OCI-LY3 (cell line): ENCODE measurements at regions not wholly inside any gene's neighbourhood (a gene's known extent, or its start where the extent isn't known, plus 50 kb on each side); places are given as distances from the start of the nearest gene placed in this dataset.

Experiments used
- H2AFZ ChIP-seq: fragments of 200-600, 300-600 bp; shearing (Covaris generic); 2 replicates; pipeline ENCODE4 v1.6.0; 2014; ENCODE audit warnings: antibody characterized with exemption, low read depth, low read length
- H3K27ac ChIP-seq: fragments of 200-600, 300-600 bp; sonication (generic); 2 replicates; pipeline ENCODE4 v1.5.1; 2014; ENCODE audit warnings: mild to moderate bottlenecking, low read length, moderate library complexity, mixed read lengths
- H3K27me3 ChIP-seq: fragments of 200-600, 300-600 bp; sonication (generic); 2 replicates; pipeline ENCODE4 v1.6.1; 2014; ENCODE audit warnings: low read depth, low read length, mixed read lengths
- H3K36me3 ChIP-seq: fragments of 200-600, 300-600 bp; sonication (generic); replicated peaks from 2 replicates; pipeline ENCODE3; 2014; ENCODE audit warnings: low read depth, low read length, mixed read lengths
- H3K4me1 ChIP-seq: fragments of 300-600, 200-600 bp; sonication (generic); 2 replicates; pipeline ENCODE4 v1.6.1; 2014; ENCODE audit warnings: low read length, mixed read lengths
- H3K4me2 ChIP-seq: fragments of 200-600, 300-600 bp; sonication (generic); 2 replicates; pipeline ENCODE4 v1.6.1; 2014; ENCODE audit warnings: low read length, mixed read lengths
- H3K4me3 ChIP-seq: fragments of 300-600, 200-600 bp; sonication (generic); 2 replicates; pipeline ENCODE4 v1.5.1; 2014; ENCODE audit warnings: antibody characterized with exemption, mild to moderate bottlenecking, low read length, moderate library complexity
- H3K79me2 ChIP-seq: fragments of 300-600, 200-600 bp; shearing (Covaris generic); 2 replicates; pipeline ENCODE4 v1.6.1; 2014; ENCODE audit warnings: mild to moderate bottlenecking, low read length, mixed read lengths
- H3K9ac ChIP-seq: fragments of 300-600, 200-600 bp; shearing (Covaris generic); 2 replicates; pipeline ENCODE4 v1.6.0; 2014; ENCODE audit warnings: mild to moderate bottlenecking, low read length, moderate library complexity
- H3K9me3 ChIP-seq: fragments of 200-600, 300-600 bp; shearing (Covaris generic); 2 replicates; pipeline ENCODE4 v1.6.1; 2014; ENCODE audit warnings: low read length, mixed read lengths; ENCODE audit not compliant: insufficient read depth
- H4K20me1 ChIP-seq: fragments of 200-600, 300-600 bp; sonication (generic); 2 replicates; pipeline ENCODE4 v1.6.1; 2016; ENCODE audit warnings: low read length, mixed read lengths; ENCODE audit not compliant: insufficient read depth
- CTCF ChIP-seq: fragments of 200-600, 300-600 bp; sonication (generic); IDR thresholded peaks from 2 replicates; pipeline ENCODE4 v1.5.1; 2014; ENCODE audit warnings: antibody characterized with exemption, low read length, low read depth
- EZH2phosphoT487 ChIP-seq: fragments of 200-600 bp; shearing (Covaris generic); IDR thresholded peaks from 2 replicates; pipeline ENCODE4 v1.6.1; 2018; ENCODE audit warnings: antibody characterized with exemption, mixed run types, low read depth

- Histone ChIP-seq H3K9ac (no peak overlapping the region), H3K27me3 (no peaks in the 10 kb centered on the region), H3K4me3 (no peak overlapping the region), H3K36me3 (no peaks in the 10 kb centered on the region), H2AFZ (no peak overlapping the region), H4K20me1 (no peaks in the 10 kb centered on the region), H3K9me3 (no peaks in the 10 kb centered on the region), H3K4me1 (no peaks in the 10 kb centered on the region), H3K4me2 (no peak overlapping the region), H3K79me2 (no peaks in the 10 kb centered on the region), H3K27ac (no peak overlapping the region)
- TF ChIP-seq EZH2phosphoT487 (no peak), CTCF (no peak)
Observed at GRCh38 chr13:82833923-82834322, 1048.4 kb downstream of the SLITRK1 start.

- H4K20me1 ChIP-seq, result no peaks in the 10 kb centered on the region
- TF ChIP-seq CTCF (no peak), EZH2phosphoT487 (no peak)
Observed at GRCh38 chr13:82829040-82829439, 1053.2 kb downstream of the SLITRK1 start.

GRCh38 chr13:82827724-82828123 is 1054.5 kb downstream of the SLITRK1 start:
- Histone ChIP-seq H3K4me3 (no peak overlapping the region), H4K20me1 (no peaks in the 10 kb centered on the region), H3K79me2 (no peaks in the 10 kb centered on the region), H3K9ac (no peak overlapping the region), H3K27me3 (no peaks in the 10 kb centered on the region), H3K27ac (no peak overlapping the region), H2AFZ (no peak overlapping the region), H3K4me1 (no peaks in the 10 kb centered on the region), H3K36me3 (no peaks in the 10 kb centered on the region), H3K4me2 (no peak overlapping the region), H3K9me3 (no peaks in the 10 kb centered on the region)
- TF ChIP-seq CTCF (no peak), EZH2phosphoT487 (no peak)

More at GRCh38 chr13:82829040-82829439, 1053.2 kb downstream of the SLITRK1 start:
- no peaks in the 10 kb centered on the region for H3K79me2 ChIP-seq
- no peaks in the 10 kb centered on the region for H3K9me3 ChIP-seq
- H3K4me3 ChIP-seq, result no peak overlapping the region
- no peak overlapping the region for H3K9ac ChIP-seq
- no peaks in the 10 kb centered on the region for H3K4me1 ChIP-seq
- no peak overlapping the region for H3K27ac ChIP-seq
- H2AFZ ChIP-seq, result no peak overlapping the region
- H3K4me2 ChIP-seq, result no peak overlapping the region
- H3K27me3 ChIP-seq, result no peaks in the 10 kb centered on the region
- H3K36me3 ChIP-seq, result no peaks in the 10 kb centered on the region

- Histone ChIP-seq H2AFZ (no peak overlapping the region), H3K4me3 (no peak overlapping the region), H3K27ac (no peak overlapping the region), H3K4me1 (no peaks in the 10 kb centered on the region), H3K4me2 (no peak overlapping the region), H3K27me3 (no peaks in the 10 kb centered on the region), H3K79me2 (no peaks in the 10 kb centered on the region), H4K20me1 (no peaks in the 10 kb centered on the region), H3K9me3 (no peaks in the 10 kb centered on the region), H3K9ac (no peak overlapping the region), H3K36me3 (no peaks in the 10 kb centered on the region)
- TF ChIP-seq EZH2phosphoT487, result no peak
Observed at GRCh38 chr13:82822935-82823334, 1059.3 kb downstream of the SLITRK1 start.

- Histone ChIP-seq H3K4me3 (no peak overlapping the region), H3K27ac (no peak overlapping the region), H3K9ac (no peak overlapping the region), H4K20me1 (no peaks in the 10 kb centered on the region), H3K9me3 (no peaks in the 10 kb centered on the region), H3K27me3 (no peaks in the 10 kb centered on the region), H3K36me3 (no peaks in the 10 kb centered on the region), H3K4me2 (no peak overlapping the region), H2AFZ (no peak overlapping the region), H3K79me2 (no peaks in the 10 kb centered on the region), H3K4me1 (no peaks in the 10 kb centered on the region)
- TF ChIP-seq CTCF, result no peak
- no peak for TF ChIP-seq EZH2phosphoT487
Observed at GRCh38 chr13:82817133-82817532, 1065.1 kb downstream of the SLITRK1 start.
